Thoracic aorta (tissue), 2 donors: ENCODE measurements at regions not wholly inside any gene's neighbourhood (a gene's known extent, or its start where the extent isn't known, plus 50 kb on each side); places are given as distances from the start of the nearest gene placed in this dataset.

Experiments used
- ATAC-seq: fragments of 150-250 bp; one replicate; pipeline ENCODE4 v1.8.0; 2017; ENCODE audit warnings: low read depth; ENCODE audit not compliant: insufficient number of reproducible peaks, low FRiP score
- DNase-seq: peaks from one replicate; pipeline ENCODE4 v3.0.0-alpha.2; 2020; ENCODE audit warnings: low spot score
- H3K27ac ChIP-seq, 2 donors: fragments of 200-600 bp; sonication (generic); 1 replicate in 1 of 2; 2 replicates in 1 of 2; pipeline ENCODE4 v1.5.1; 2016; ENCODE audit warnings: mild to moderate bottlenecking in 2 of 2, moderate library complexity in 2 of 2
- H3K27me3 ChIP-seq: fragments of 200-600 bp; sonication (generic); replicated peaks from 2 replicates; pipeline ENCODE4 v1.6.0; 2016; ENCODE audit warnings: mild to moderate bottlenecking; ENCODE audit not compliant: insufficient read depth
- H3K36me3 ChIP-seq: fragments of 200-600 bp; sonication (generic); one replicate; pipeline ENCODE4 v1.5.1; 2016
- H3K4me1 ChIP-seq, 2 donors: fragments of 200-600 bp; sonication (generic); 1 replicate in 1 of 2; 2 replicates in 1 of 2; pipeline versions ENCODE4 v1.5.1 to v1.6.0; 2016; ENCODE audit warnings: low read depth in 2 of 2, mild to moderate bottlenecking in 1 of 2; ENCODE audit not compliant: control insufficient read depth in 1 of 2
- H3K4me3 ChIP-seq: fragments of 200-600 bp; sonication (generic); 2 replicates; pipeline ENCODE4 v1.5.1; 2016; ENCODE audit warnings: mild to moderate bottlenecking
- H3K9me3 ChIP-seq: fragments of 200-600 bp; sonication (generic); 2 replicates; pipeline ENCODE4 v1.5.1; 2016
- TF ChIP-seq, protein P1 (sequence below): fragments of 200-600 bp; sonication (generic); IDR thresholded peaks from one replicate; pipeline ENCODE4 v1.5.1; 2019; ENCODE audit warnings: antibody characterized with exemption

DNA sequence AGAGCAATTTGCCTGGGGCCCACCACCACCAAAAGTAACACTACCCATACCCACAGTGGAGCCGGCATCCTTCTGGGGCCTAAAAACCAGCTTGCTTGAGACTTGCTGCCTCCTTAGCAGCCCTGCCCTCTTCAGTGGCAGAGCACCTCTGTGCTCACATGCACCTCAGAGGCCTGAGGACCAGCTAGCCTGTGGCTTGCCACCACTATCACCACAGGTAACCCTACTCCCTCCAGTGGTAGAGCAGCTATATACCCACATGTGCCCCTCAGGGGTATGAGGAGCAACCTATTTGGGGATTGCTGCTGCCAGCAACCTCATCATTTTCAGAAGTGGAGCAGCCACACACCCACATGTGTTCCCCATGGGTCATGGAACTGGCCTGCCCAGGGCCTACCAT, 111.4 kb upstream of the SPRY2 start:
- Histone ChIP-seq H3K27me3 (no peaks in the 10 kb centered on the region), H3K9me3 (no peaks in the 10 kb centered on the region), H3K27ac (no peak overlapping the region), H3K4me1 (peaks cover 10 to 17% of the 10 kb centered on the region in 2 donors), H3K36me3 (no peaks in the 10 kb centered on the region), H3K4me3 (no peak overlapping the region)
- TF ChIP-seq, protein P1, sequence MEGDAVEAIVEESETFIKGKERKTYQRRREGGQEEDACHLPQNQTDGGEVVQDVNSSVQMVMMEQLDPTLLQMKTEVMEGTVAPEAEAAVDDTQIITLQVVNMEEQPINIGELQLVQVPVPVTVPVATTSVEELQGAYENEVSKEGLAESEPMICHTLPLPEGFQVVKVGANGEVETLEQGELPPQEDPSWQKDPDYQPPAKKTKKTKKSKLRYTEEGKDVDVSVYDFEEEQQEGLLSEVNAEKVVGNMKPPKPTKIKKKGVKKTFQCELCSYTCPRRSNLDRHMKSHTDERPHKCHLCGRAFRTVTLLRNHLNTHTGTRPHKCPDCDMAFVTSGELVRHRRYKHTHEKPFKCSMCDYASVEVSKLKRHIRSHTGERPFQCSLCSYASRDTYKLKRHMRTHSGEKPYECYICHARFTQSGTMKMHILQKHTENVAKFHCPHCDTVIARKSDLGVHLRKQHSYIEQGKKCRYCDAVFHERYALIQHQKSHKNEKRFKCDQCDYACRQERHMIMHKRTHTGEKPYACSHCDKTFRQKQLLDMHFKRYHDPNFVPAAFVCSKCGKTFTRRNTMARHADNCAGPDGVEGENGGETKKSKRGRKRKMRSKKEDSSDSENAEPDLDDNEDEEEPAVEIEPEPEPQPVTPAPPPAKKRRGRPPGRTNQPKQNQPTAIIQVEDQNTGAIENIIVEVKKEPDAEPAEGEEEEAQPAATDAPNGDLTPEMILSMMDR, result no peak
- no peak for ATAC-seq
- no peak for DNase-seq

DNA sequence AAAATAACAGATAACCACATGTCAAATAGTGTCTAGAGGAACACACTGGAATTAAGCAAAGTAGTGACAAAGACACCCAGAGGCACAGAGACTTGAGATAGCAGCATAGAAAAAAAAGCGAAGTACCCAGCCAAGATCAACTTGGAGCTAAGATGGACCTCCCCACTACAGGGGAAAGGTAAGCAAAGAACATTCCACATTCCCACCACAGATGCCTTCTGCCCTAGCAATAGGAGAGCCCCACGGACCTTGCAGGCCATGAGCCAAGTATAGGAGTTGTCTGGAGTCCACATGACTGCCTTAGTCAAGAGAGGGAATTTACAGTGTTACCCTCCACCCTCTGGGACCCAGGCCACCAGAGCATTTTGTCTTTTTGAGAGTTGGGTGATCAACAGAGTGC, 110.7 kb upstream of the SPRY2 start:
- Histone ChIP-seq H3K4me3 (no peak overlapping the region), H3K4me1 (peaks cover 10 to 17% of the 10 kb centered on the region in 2 donors), H3K27ac (no peak overlapping the region), H3K36me3 (no peaks in the 10 kb centered on the region), H3K9me3 (no peaks in the 10 kb centered on the region), H3K27me3 (no peaks in the 10 kb centered on the region)
- TF ChIP-seq, protein P1, result no peak
- ATAC-seq (no peak), DNase-seq (no peak)

DNA sequence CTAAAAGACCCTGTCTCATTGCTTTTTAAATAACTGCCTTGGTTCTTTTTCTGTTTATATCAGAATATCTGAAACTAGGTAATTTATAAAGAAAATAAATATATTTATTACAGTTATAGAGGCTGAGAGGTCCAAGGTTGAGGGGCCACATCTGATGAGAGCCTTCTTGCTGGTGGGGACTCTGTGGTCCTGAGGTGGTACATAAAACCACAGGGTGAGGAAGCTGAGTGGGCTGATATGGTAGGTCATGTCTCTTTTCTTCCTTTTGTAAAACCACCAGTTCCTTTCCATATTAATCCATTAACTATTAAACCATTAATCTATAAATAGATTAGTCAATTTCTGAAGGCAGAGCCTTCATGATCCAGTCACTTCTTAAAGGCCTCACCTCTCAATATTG, 109.5 kb upstream of the SPRY2 start:
- H3K9me3 ChIP-seq, result no peaks in the 10 kb centered on the region
- no peak for ATAC-seq
- no peaks in the 10 kb centered on the region for H3K36me3 ChIP-seq

DNA sequence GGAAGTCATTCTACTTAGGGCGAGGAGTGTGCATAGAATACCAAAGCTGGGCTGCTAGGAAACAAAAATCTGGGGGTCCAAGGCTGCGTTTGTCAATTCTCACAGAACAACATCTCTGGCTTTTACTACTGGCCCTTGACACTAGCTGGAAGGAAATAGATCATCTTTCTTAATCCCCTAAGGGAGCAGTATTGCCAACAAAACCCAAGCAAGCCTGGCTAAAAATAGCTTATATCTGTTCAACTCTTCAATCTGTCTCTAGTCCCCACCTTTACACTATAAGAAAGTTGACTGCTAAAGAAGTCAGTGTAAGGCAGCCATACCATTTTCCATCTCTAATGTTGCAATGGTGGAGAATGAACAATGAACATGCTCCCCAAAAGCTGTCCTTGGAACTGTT, 107.8 kb upstream of the SPRY2 start:
- DNase-seq, result no peak
- Histone ChIP-seq H3K9me3 (no peaks in the 10 kb centered on the region), H3K4me3 (no peak overlapping the region), H3K27me3 (no peaks in the 10 kb centered on the region), H3K4me1 (peaks cover 10 to 17% of the 10 kb centered on the region in 2 donors), H3K36me3 (no peaks in the 10 kb centered on the region), H3K27ac (no peak overlapping the region)
- ATAC-seq, result no peak
- TF ChIP-seq, protein P1, result no peak

More for the DNA sequence above, 109.5 kb upstream of the SPRY2 start:
- Histone ChIP-seq H3K4me1 (peaks cover 10 to 17% of the 10 kb centered on the region in 2 donors), H3K27ac (no peak overlapping the region), H3K4me3 (no peak overlapping the region), H3K27me3 (no peaks in the 10 kb centered on the region)
- TF ChIP-seq, protein P1, result no peak
- no peak for DNase-seq

DNA sequence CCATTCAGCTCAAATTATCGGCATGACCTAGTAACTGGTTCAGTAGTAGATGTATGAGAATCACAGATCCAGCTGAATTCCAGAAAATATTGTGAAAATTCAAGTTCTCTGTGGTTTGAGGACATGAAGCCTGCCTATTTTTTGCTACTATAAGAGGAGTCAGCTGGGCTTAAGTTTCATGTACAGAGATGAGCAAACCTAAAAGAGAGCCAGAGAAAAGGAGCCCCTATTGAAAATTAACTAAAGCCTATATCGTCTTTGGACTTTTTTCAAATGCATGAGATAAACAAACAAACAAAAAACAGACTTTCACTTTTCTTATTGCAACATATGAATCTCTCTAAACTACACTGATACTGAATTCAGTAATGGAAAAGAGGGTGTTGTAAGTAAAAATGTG, 106.8 kb upstream of the SPRY2 start:
- DNase-seq (no peak), ATAC-seq (no peak)
- Histone ChIP-seq H3K36me3 (no peaks in the 10 kb centered on the region), H3K4me1 (peaks cover 10 to 17% of the 10 kb centered on the region in 2 donors), H3K9me3 (no peaks in the 10 kb centered on the region), H3K27ac (no peak overlapping the region), H3K27me3 (no peaks in the 10 kb centered on the region), H3K4me3 (no peak overlapping the region)
- TF ChIP-seq, protein P1, result no peak
